ENCODE measurements at regions not wholly inside any gene's neighbourhood (a gene's known extent, or its start where the extent isn't known, plus 50 kb on each side); places are given as distances from the start of the nearest gene placed in this dataset.

- TF ChIP-seq POLR2A (IDR thresholded peaks at IDR 0.05; ENCODE audit: low read depth, low read length) (no peak), POLR2AphosphoS5 (IDR thresholded peaks at IDR 0.05; ENCODE audit: low read depth, low read length) (no peak)
Measured at GRCh38 chr3:110629917-110630316, 441.7 kb upstream of the NECTIN3 start.

All from GM12892 (cell line).